ENCODE measurements at regions not wholly inside any gene's neighbourhood (a gene's known extent, or its start where the extent isn't known, plus 50 kb on each side); places are given as distances from the start of the nearest gene placed in this dataset.

DNA sequence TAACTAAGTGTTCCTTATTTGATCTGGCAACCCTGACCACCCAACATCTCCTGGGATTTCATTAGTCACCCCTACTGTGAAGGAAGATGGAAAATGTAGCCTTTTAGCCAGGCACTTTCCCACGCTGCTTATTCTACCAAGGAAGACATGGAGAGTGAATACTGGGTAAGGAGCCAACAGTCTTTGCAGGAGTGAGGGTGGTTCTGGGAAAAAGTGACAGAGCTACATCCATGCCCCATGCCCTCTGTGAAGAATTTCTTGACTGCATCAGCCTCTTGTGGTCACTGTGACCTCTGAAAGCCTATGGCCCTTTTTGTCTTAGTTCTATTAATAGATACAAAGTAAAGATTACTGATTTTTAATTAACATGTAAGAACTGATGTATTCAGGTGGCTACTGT lies 196.0 kb upstream of the EEA1 start:
- DNase-seq (ENCODE audit: insufficient read length, low spot score) (no peak), FAIRE-seq (no peak)
- TF ChIP-seq POLR2A (IDR thresholded peaks at IDR 0.05; ENCODE audit: low read depth, low read length): no peak

GRCh38 chr12:93126069-93126474 lies 197.0 kb upstream of the EEA1 start:
- no peak for TF ChIP-seq POLR2A (IDR thresholded peaks at IDR 0.05; ENCODE audit: low read depth, low read length)
- no peak for FAIRE-seq

GRCh38 chr12:93127107-93127560 lies 198.0 kb upstream of the EEA1 start:
- DNase-seq (ENCODE audit: insufficient read length, low spot score) (no peak), FAIRE-seq (no peak)

More at GRCh38 chr12:93126069-93126474, 197.0 kb upstream of the EEA1 start:
- no peak for DNase-seq (ENCODE audit: insufficient read length, low spot score)

DNA sequence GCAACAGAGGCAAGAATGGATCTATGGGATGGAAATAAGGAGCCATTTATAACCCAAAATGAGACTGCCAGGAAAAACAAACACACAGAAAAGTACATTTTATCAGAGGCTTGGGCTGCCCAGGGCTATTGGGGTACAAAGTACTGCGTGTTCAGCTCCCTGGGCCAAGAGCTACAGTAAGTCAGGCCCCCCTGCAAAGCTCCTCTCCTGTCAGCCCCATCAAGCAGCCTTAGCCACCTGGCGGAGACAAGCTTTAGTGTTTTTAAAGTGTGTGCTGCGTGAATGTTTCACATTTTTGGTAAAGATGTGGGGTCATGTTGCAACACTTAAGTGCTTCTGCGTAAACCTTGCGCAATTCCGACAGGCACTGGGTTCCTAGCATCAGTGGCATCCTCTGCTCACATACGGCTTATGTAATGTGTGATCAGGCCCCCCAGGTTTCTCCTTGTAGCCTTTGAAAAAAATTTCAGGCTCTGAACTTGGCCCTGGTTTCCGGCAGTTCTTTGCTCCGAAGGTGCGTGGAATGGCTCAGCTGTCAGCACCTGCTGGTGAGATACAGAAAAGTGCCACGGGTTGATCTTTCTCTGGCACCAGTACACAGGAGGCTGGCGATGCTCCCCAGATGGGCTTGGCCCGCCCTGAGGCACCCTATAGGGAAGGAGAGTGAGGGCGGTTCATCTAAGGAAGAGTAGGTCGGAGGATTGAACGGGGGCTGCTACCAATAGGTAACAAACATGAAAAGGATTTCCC lies 198.7 kb upstream of the EEA1 start:
- FAIRE-seq: no peak
- no peak for TF ChIP-seq POLR2A (IDR thresholded peaks at IDR 0.05; ENCODE audit: low read depth, low read length)
- DNase-seq (ENCODE audit: insufficient read length, low spot score): no peak

More at GRCh38 chr12:93127107-93127560, 198.0 kb upstream of the EEA1 start:
- TF ChIP-seq POLR2A (IDR thresholded peaks at IDR 0.05; ENCODE audit: low read depth, low read length): no peak

DNA sequence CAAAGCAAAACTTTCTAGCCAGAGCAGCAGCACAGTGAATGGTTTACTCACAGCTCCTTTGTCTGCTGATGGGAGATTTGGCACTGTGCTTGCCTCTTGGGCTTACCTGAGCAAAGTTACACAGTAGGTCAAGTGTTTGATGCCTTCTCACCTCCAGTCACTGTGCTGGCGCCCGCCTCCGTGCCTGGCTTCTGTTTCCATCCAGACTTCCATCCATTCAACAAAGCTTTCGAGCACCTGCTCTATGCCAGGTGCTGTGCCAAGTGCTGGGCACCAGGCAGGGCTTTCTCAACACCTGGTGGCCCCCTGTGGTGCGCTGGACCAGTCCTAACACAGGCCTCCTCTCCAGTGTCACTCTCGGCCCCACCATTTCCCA lies 199.2 kb upstream of the EEA1 start:
- no peak for TF ChIP-seq POLR2A (IDR thresholded peaks at IDR 0.05; ENCODE audit: low read depth, low read length)
- no peak for DNase-seq (ENCODE audit: insufficient read length, low spot score)

DNA sequence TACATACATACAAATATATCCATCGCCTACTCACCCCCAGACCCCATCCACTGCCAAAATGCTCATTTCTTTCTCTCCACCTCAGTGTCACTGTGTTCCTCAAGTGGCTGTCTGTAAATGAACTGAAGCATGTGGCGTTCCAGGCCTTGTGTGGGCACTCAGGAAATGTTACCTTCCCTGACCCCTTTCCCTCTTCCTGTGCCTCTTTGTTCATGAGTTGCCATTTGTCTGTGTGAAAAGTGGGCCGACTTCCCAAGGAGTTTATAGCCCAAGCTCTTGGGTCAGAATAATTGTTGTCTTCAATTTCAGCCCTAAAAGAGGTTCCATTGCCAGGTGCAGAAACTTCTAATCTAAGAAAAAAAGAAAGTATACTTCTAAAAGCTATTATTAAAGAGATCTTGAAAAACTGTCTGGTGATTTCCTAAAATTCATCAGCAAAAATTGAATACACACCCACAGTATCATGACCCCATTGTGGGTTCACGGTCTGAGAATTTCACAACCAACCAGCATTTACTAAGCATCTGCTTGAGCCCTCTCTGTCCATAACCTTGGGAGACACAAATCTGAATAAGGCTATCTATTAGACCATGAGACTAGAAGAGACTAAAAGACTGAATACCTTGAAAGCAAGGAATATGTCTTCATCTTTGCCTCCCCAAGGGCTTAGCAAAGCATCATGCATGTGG lies 201.4 kb upstream of the EEA1 start:
- no peak for TF ChIP-seq POLR2A (IDR thresholded peaks at IDR 0.05; ENCODE audit: low read depth, low read length)
- no peak for DNase-seq (ENCODE audit: insufficient read length, low spot score)
- FAIRE-seq: no peak

More for the DNA sequence above, 199.2 kb upstream of the EEA1 start:
- FAIRE-seq: no peak

- DNase-seq (ENCODE audit: insufficient read length, low spot score) (no peak), FAIRE-seq (no peak)
- no peak for TF ChIP-seq POLR2A (IDR thresholded peaks at IDR 0.05; ENCODE audit: low read depth, low read length)
These were observed 204.3 kb upstream of the EEA1 start for GRCh38 chr12:93133361-93133760.

GRCh38 chr12:93134175-93134890 lies 205.2 kb upstream of the EEA1 start:
- FAIRE-seq (no peak), DNase-seq (ENCODE audit: insufficient read length, low spot score) (no peak)
- TF ChIP-seq POLR2A (IDR thresholded peaks at IDR 0.05; ENCODE audit: low read depth, low read length): no peak

- TF ChIP-seq POLR2A (IDR thresholded peaks at IDR 0.05; ENCODE audit: low read depth, low read length): no peak
- DNase-seq (ENCODE audit: insufficient read length, low spot score) (no peak), FAIRE-seq (no peak)
These were observed 205.8 kb upstream of the EEA1 start for GRCh38 chr12:93134893-93135285.

DNA sequence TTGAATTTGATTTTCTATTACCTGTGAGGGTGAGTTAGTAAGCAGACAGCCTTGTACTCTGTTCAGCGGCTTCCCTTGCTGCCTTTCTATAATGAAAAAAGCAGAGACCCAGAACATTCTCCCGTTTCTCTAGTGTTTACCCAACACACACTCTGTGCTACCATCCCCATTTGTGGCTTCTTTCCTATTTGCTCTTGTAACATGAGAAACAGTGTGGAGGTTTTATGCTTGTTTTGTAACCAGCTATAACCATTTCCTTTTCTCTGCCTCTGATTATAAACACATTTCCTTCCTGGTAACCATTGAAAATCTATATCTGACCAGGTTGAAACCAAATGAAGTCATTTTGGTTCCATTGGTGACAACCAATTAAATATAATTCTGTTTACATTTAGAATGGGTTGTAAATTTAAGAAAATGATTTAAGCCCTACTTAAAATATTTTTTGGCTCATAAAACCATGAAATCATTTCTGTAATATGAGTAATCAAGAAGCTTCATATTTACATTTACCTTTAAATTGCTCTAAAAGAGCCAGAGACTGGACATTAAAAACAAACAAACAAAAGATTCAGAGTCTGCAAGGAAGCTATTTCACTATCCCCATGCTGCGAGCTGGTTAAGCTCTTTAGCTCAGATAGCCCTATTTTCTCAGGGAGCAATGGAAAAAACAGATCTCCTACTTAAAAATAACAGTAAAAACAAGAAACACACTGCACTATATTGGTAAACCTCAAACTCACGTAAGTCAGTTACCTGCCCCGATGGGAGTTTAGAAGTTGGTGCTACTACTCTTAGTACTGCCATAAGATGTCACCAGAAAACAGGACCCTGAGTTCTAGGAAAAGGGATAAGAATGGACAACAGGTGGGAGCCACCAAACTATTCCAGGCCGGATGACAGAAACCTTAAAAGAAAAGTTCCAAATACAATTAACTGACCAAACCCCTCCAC lies 206.5 kb upstream of the EEA1 start:
- DNase-seq (ENCODE audit: insufficient read length, low spot score) (no peak), FAIRE-seq (no peak)
- no peak for TF ChIP-seq POLR2A (IDR thresholded peaks at IDR 0.05; ENCODE audit: low read depth, low read length)

GRCh38 chr12:93136253-93137055 lies 207.4 kb upstream of the EEA1 start:
- FAIRE-seq (no peak), DNase-seq (ENCODE audit: insufficient read length, low spot score) (no peak)
- TF ChIP-seq POLR2A (IDR thresholded peaks at IDR 0.05; ENCODE audit: low read depth, low read length): no peak

Measured in H54 (cell line).